ENCODE measurements at regions not wholly inside any gene's neighbourhood (a gene's known extent, or its start where the extent isn't known, plus 50 kb on each side); places are given as distances from the start of the nearest gene placed in this dataset.
"Not testable (repeated sequence)": the region's sequence is repeated elsewhere in the genome, so short reads cannot be mapped to it uniquely, and the experiment has no call there.

- H3K27ac Mint-ChIP-seq = no peak overlapping the region
- CTCF ChIA-PET = no interaction called here
- H3K4me3 Mint-ChIP-seq = no peak overlapping the region
- TF ChIP-seq GRHL2 (CRISPR knock-in tag; IDR thresholded peaks at IDR 0.05; ENCODE audit: insufficient replicate concordance, severe bottlenecking) (no peak), NR1H2 (CRISPR knock-in tag; IDR thresholded peaks at IDR 0.05) (no peak), ATF1 (CRISPR knock-in tag; IDR thresholded peaks at IDR 0.05) (no peak), ATF3 (CRISPR knock-in tag; conservative IDR thresholded peaks at IDR 0.05) (no peak), PREB (CRISPR knock-in tag; IDR thresholded peaks at IDR 0.05; ENCODE audit: borderline replicate concordance) (no peak), SMAD3 (CRISPR knock-in tag; IDR thresholded peaks at IDR 0.05; ENCODE audit: borderline replicate concordance) (no peak), SMAD4 (CRISPR knock-in tag; IDR thresholded peaks at IDR 0.05) (no peak), NFYB (CRISPR knock-in tag; conservative IDR thresholded peaks at IDR 0.05; ENCODE audit: low read depth) (no peak), ZMAT4 (CRISPR knock-in tag; IDR thresholded peaks at IDR 0.05) (no peak), FOXJ3 (CRISPR knock-in tag; IDR thresholded peaks at IDR 0.05; ENCODE audit: borderline replicate concordance) (no peak), NFATC4 (CRISPR knock-in tag; IDR thresholded peaks at IDR 0.05) (no peak), RORB (CRISPR knock-in tag; IDR thresholded peaks at IDR 0.05) (no peak), OVOL2 (CRISPR knock-in tag; IDR thresholded peaks at IDR 0.05; ENCODE audit: borderline replicate concordance) (no peak)
- TF ChIP-seq, protein P1, sequence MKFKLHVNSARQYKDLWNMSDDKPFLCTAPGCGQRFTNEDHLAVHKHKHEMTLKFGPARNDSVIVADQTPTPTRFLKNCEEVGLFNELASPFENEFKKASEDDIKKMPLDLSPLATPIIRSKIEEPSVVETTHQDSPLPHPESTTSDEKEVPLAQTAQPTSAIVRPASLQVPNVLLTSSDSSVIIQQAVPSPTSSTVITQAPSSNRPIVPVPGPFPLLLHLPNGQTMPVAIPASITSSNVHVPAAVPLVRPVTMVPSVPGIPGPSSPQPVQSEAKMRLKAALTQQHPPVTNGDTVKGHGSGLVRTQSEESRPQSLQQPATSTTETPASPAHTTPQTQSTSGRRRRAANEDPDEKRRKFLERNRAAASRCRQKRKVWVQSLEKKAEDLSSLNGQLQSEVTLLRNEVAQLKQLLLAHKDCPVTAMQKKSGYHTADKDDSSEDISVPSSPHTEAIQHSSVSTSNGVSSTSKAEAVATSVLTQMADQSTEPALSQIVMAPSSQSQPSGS (CRISPR knock-in tag; IDR thresholded peaks at IDR 0.05; ENCODE audit: borderline replicate concordance, low read depth) = no peak
- TF ChIP-seq, protein P2, sequence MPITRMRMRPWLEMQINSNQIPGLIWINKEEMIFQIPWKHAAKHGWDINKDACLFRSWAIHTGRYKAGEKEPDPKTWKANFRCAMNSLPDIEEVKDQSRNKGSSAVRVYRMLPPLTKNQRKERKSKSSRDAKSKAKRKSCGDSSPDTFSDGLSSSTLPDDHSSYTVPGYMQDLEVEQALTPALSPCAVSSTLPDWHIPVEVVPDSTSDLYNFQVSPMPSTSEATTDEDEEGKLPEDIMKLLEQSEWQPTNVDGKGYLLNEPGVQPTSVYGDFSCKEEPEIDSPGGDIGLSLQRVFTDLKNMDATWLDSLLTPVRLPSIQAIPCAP (CRISPR knock-in tag; IDR thresholded peaks at IDR 0.05) = no peak
- TF ChIP-seq, protein P3, sequence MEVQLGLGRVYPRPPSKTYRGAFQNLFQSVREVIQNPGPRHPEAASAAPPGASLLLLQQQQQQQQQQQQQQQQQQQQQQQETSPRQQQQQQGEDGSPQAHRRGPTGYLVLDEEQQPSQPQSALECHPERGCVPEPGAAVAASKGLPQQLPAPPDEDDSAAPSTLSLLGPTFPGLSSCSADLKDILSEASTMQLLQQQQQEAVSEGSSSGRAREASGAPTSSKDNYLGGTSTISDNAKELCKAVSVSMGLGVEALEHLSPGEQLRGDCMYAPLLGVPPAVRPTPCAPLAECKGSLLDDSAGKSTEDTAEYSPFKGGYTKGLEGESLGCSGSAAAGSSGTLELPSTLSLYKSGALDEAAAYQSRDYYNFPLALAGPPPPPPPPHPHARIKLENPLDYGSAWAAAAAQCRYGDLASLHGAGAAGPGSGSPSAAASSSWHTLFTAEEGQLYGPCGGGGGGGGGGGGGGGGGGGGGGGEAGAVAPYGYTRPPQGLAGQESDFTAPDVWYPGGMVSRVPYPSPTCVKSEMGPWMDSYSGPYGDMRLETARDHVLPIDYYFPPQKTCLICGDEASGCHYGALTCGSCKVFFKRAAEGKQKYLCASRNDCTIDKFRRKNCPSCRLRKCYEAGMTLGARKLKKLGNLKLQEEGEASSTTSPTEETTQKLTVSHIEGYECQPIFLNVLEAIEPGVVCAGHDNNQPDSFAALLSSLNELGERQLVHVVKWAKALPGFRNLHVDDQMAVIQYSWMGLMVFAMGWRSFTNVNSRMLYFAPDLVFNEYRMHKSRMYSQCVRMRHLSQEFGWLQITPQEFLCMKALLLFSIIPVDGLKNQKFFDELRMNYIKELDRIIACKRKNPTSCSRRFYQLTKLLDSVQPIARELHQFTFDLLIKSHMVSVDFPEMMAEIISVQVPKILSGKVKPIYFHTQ (CRISPR knock-in tag; IDR thresholded peaks at IDR 0.05) = no peak
- TF ChIP-seq, protein P4, sequence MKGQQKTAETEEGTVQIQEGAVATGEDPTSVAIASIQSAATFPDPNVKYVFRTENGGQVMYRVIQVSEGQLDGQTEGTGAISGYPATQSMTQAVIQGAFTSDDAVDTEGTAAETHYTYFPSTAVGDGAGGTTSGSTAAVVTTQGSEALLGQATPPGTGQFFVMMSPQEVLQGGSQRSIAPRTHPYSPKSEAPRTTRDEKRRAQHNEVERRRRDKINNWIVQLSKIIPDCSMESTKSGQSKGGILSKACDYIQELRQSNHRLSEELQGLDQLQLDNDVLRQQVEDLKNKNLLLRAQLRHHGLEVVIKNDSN (CRISPR knock-in tag; IDR thresholded peaks at IDR 0.05) = no peak
- ATAC-seq = no peak
- POLR2A ChIA-PET = no interaction called here
- peaks cover 56% of the 10 kb centered on the region for H3K9me3 Mint-ChIP-seq
- no peak for DNase-seq (ENCODE audit: low spot score)
- no peaks in the 10 kb centered on the region; the same call in 1 of the 2 replicates for H3K27me3 Mint-ChIP-seq (ENCODE audit: low read depth)
- H3K36me3 Mint-ChIP-seq = peaks cover 49% of the 10 kb centered on the region
- no peaks in the 10 kb centered on the region for H3K4me1 Mint-ChIP-seq
Observed at GRCh38 chr21:27519361-27519760, 552.5 kb upstream of the ADAMTS5 start.

- DNase-seq (ENCODE audit: low spot score); H3K27ac Mint-ChIP-seq; POLR2A ChIA-PET; H3K4me3 Mint-ChIP-seq; CTCF ChIA-PET; H3K27me3 Mint-ChIP-seq (ENCODE audit: low read depth); H3K4me1 Mint-ChIP-seq; ATAC-seq: not testable (repeated sequence)
- H3K36me3 Mint-ChIP-seq = peaks cover 48% of the 10 kb centered on the region
- H3K9me3 Mint-ChIP-seq = peaks cover 55% of the 10 kb centered on the region
Observed at GRCh38 chr21:27517177-27517576, 550.3 kb upstream of the ADAMTS5 start.
